ENCODE measurements at regions not wholly inside any gene's neighbourhood (a gene's known extent, or its start where the extent isn't known, plus 50 kb on each side); places are given as distances from the start of the nearest gene placed in this dataset.
A peak's percentile ranks its signal among the peaks of the same experiment; 100 is the strongest.

GRCh38 chr4:53705972-53706371 lies 114.7 kb upstream of the LNX1 start:
- peaks cover 8 to 42% (median 33%) of the 10 kb centered on the region in 9 donors for H3K4me1 ChIP-seq
- no peaks in the 10 kb centered on the region for H3K36me3 ChIP-seq
- H3K4me3 ChIP-seq = no peak overlapping the region
- H3K27me3 ChIP-seq = peaks cover 0 to 6% (median 0%) of the 10 kb centered on the region in 7 donors
- ATAC-seq (no peak), DNase-seq (no peak)
- 41 to 46% methylated on average over 4 of the region's 4 CpGs for WGBS, 2 donors
- intact Hi-C loops (cut with DNase I) = loop anchor here (5.0 to 10.0 kb wide), 11 partner anchors 111 to 681 kb away; partner anchors contain the start of genes PDGFRA (in 2 of the 10) and LNX1 (in 1 of the 10)
- TF ChIP-seq CTCF (IDR thresholded peaks at IDR 0.05) = no peak
- peak overlapping the region in 1 of 10 donors; percentile 44 for H3K27ac ChIP-seq
- H3K9me3 ChIP-seq = peaks cover 0 to 6% (median 0%) of the 10 kb centered on the region in 11 donors

- Histone ChIP-seq H3K4me1 (peaks cover 8 to 42% (median 33%) of the 10 kb centered on the region in 9 donors), H3K27me3 (peaks cover 0 to 6% (median 0%) of the 10 kb centered on the region in 7 donors), H3K27ac (peak overlapping the region in 1 of 10 donors; percentile 44), H3K9me3 (peaks cover 0 to 6% (median 0%) of the 10 kb centered on the region in 11 donors), H3K36me3 (no peaks in the 10 kb centered on the region), H3K4me3 (no peak overlapping the region)
- DNase-seq = no peak
- no peak for TF ChIP-seq CTCF (IDR thresholded peaks at IDR 0.05)
- WGBS, 2 donors = 76 to 81% methylated on average over 3 of the region's 3 CpGs
- no peak for ATAC-seq
- intact Hi-C loops (cut with DNase I) = loop anchor here (5.0 to 10.0 kb wide), 11 partner anchors 110 to 680 kb away; partner anchors contain the start of genes PDGFRA (in 2 of the 10) and LNX1 (in 1 of the 10)
Measured at GRCh38 chr4:53705151-53705764, 114.0 kb upstream of the LNX1 start.

GRCh38 chr4:53704329-53704728 lies 113.0 kb upstream of the LNX1 start:
- intact Hi-C loops (cut with DNase I) = loop anchor here in 8 of 10 donors (5.0 to 10.0 kb wide), 11 partner anchors 110 to 680 kb away; partner anchors contain the start of genes LNX1 (in 1 of the 8) and PDGFRA (in 1 of the 8)
- peaks cover 8 to 42% (median 33%) of the 10 kb centered on the region in 9 donors for H3K4me1 ChIP-seq
- peaks cover 0 to 6% (median 0%) of the 10 kb centered on the region in 11 donors for H3K9me3 ChIP-seq
- peaks cover 0 to 2% (median 0%) of the 10 kb centered on the region in 7 donors for H3K27me3 ChIP-seq
- no peak for DNase-seq
- WGBS, 2 donors = 98 to 99% methylated on average over 2 of the region's 2 CpGs
- H3K4me3 ChIP-seq = no peak overlapping the region
- no peaks in the 10 kb centered on the region for H3K36me3 ChIP-seq
- no peak overlapping the region for H3K27ac ChIP-seq
- ATAC-seq = no peak
- no peak for TF ChIP-seq CTCF (IDR thresholded peaks at IDR 0.05)

- Histone ChIP-seq H3K9me3 (peaks cover 0 to 6% (median 0%) of the 10 kb centered on the region in 11 donors), H3K27me3 (no peaks in the 10 kb centered on the region), H3K4me1 (peaks cover 8 to 42% (median 33%) of the 10 kb centered on the region in 9 donors), H3K4me3 (peak overlapping the region in 8 of 10 donors; percentile 22 to 46 (median 36)), H3K27ac (peak overlapping the region; percentile 36 to 85 (median 72)), H3K36me3 (no peaks in the 10 kb centered on the region)
- TF ChIP-seq CTCF (IDR thresholded peaks at IDR 0.05) = no peak
- DNase-seq (no peak), ATAC-seq (no peak)
- WGBS, 2 donors = 19 to 35% methylated on average over 7 of the region's 7 CpGs
- intact Hi-C loops (cut with DNase I) = loop anchor here in 8 of 10 donors (2.0 to 10.0 kb wide), 12 partner anchors 52 to 678 kb away; partner anchors contain the start of genes LNX1 (in 1 of the 8) and PDGFRA (in 1 of the 8)
Measured at GRCh38 chr4:53703267-53703655, 112.0 kb upstream of the LNX1 start.
